ENCODE measurements at regions not wholly inside any gene's neighbourhood (a gene's known extent, or its start where the extent isn't known, plus 50 kb on each side); places are given as distances from the start of the nearest gene placed in this dataset.

DNA sequence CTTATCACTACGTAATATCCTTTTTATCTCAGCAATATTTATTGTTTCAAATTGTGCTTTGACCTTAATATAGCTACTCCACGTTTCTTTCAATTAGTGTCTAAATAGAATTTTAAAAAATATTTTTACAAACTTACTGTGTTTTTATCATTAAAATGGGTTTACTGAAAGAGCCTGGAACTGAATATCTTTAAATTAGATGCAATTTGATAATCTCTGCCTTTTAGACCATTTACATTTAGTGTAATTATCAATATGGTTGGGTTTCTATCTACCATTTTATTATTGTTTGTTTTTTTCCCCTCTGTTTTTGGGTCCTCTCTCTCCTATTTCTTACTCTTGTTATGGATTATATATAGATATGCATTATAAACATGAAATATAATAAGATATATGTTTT, 327.8 kb downstream of the IRX2 start:
- no peak for TF ChIP-seq CTCF (IDR thresholded peaks at IDR 0.05; ENCODE audit: extremely low read depth, insufficient read depth, missing control alignments)
- in situ Hi-C loops (cut with MboI; ENCODE audit: low pct_unique_long_range_greater_than_20kb, low sequenced_read_pairs, unreplicated experiment) = no loop called here

GRCh38 chr5:2417301-2417700, 334.2 kb downstream of the IRX2 start:
- in situ Hi-C loops (cut with MboI; ENCODE audit: low pct_unique_long_range_greater_than_20kb, low sequenced_read_pairs, unreplicated experiment) = no loop called here
- no peak for DNase-seq (ENCODE audit: low spot score)
- no peak for TF ChIP-seq CTCF (IDR thresholded peaks at IDR 0.05; ENCODE audit: extremely low read depth, insufficient read depth, missing control alignments)

More for the DNA sequence above, 327.8 kb downstream of the IRX2 start:
- DNase-seq (ENCODE audit: low spot score) = no peak

DNA sequence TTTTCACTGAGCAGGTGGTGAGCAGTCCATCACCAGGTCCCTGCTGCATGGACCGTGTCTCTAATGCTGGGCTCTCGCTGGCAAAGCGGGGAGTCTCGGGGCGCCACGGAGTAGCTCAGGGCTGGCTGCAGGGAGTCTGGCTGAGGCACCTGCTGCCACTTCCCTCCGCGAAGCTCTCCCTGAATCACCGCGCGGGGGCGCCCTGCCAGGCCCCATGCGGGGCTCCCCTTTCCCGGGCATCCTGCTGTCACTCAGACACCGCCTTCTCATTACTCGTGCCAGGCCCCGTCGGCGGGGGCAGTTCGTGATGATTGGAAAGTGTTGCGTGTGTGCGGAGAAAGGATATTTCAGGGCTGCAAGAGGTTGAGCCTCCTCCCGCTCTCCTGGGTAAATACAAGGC, 335.8 kb downstream of the IRX2 start:
- in situ Hi-C loops (cut with MboI; ENCODE audit: low pct_unique_long_range_greater_than_20kb, low sequenced_read_pairs, unreplicated experiment) = no loop called here
- no peak for TF ChIP-seq CTCF (IDR thresholded peaks at IDR 0.05; ENCODE audit: extremely low read depth, insufficient read depth, missing control alignments)
- no peak for DNase-seq (ENCODE audit: low spot score)

DNA sequence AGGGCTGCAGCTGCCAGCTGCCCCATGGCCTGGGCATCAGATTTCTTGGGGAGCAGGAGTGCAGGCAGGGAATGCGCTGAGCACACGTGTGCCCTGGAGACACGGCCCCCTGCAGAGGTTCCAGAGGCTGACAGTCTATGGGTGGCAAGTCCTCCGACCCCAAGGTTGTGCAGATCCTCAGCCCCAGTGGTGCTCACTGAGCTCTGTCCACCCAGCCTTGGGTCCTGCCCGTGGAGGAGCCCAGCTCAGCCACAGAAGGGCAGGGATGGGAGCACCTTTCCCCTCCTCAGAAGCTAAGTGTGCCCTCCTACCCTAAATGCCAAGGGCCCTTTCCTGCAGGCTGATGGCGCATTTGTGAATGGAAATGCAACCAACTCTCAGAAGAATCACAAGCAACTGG, 341.0 kb downstream of the IRX2 start:
- no peak for TF ChIP-seq CTCF (IDR thresholded peaks at IDR 0.05; ENCODE audit: extremely low read depth, insufficient read depth, missing control alignments)
- no peak for DNase-seq (ENCODE audit: low spot score)
- in situ Hi-C loops (cut with MboI; ENCODE audit: low pct_unique_long_range_greater_than_20kb, low sequenced_read_pairs, unreplicated experiment) = no loop called here

GRCh38 chr5:2403296-2403695, 348.2 kb downstream of the IRX2 start:
- in situ Hi-C loops (cut with MboI; ENCODE audit: low pct_unique_long_range_greater_than_20kb, low sequenced_read_pairs, unreplicated experiment) = no loop called here
- no peak for DNase-seq (ENCODE audit: low spot score)
- no peak for TF ChIP-seq CTCF (IDR thresholded peaks at IDR 0.05; ENCODE audit: extremely low read depth, insufficient read depth, missing control alignments)

DNA sequence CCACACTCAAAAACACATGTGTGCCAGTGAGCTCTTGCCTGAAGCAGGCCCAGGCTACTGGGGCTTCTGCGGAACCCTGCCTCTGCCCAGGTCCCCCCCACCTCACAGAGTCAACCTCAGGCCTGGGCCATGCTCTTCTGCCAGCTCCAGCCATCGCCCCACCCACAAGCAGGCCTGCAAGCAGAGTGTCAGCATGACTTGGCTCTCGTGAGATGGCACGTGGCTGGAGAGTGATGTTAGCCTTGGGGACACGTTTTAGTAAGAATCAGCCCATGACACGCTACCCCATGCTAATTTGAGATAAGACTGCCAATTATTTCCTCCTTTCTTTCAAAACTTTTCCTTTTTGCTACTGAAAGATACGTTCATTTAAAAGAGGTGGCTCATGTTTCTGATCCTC, 351.7 kb downstream of the IRX2 start:
- in situ Hi-C loops (cut with MboI; ENCODE audit: low pct_unique_long_range_greater_than_20kb, low sequenced_read_pairs, unreplicated experiment) = no loop called here
- no peak for DNase-seq (ENCODE audit: low spot score)
- no peak for TF ChIP-seq CTCF (IDR thresholded peaks at IDR 0.05; ENCODE audit: extremely low read depth, insufficient read depth, missing control alignments)

DNA sequence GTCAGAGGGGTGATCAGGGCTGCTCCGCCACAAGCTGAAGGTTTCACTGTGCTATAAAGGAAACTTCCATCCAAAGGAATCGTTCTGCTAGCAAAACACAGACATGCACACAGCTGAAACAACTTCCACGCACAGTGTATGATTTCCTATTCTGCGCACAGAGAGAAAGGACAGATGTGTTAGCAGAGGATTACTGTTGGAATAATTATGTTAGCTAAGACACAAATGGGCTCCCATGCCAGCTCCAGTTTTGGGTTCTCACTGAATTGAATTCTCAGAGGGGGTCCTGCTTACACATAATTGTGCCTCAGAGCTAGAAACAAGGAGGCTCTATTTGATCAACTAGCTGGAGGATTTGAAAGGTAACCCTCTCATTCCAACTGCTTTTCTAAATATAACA, 352.4 kb downstream of the IRX2 start:
- DNase-seq (ENCODE audit: low spot score) = no peak
- in situ Hi-C loops (cut with MboI; ENCODE audit: low pct_unique_long_range_greater_than_20kb, low sequenced_read_pairs, unreplicated experiment) = no loop called here
- TF ChIP-seq CTCF (IDR thresholded peaks at IDR 0.05; ENCODE audit: extremely low read depth, insufficient read depth, missing control alignments) = no peak

All from GM13977 (cell line).